ENCODE measurements at regions not wholly inside any gene's neighbourhood (a gene's known extent, or its start where the extent isn't known, plus 50 kb on each side); places are given as distances from the start of the nearest gene placed in this dataset.

DNA sequence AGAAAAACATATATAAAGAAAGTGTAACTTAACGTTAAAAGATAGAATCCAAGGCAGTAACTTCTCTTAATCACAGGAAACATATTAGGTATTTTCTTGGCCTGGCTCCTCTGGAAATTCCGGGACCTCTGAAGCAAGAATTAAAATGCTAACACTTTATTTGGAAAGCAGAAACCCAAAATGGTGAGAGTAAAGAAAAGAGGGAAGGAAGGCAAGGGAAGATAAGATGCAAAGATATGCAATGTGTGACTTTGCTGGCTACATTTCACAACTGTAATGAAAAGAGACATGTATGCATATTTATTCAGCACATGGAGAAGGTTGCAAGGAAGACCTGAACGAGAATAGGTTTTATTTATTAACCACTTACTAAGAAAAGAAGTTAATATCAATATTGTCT is 372.5 kb downstream of the TBL1XR1 start:
- no peaks in the 10 kb centered on the region for H3K9me3 ChIP-seq (replicated peaks in 1 of 3)
- DNase-seq, result no peak
- no peak overlapping the region for H3K4me3 ChIP-seq
- H3K36me3 ChIP-seq (replicated peaks in 1 of 2), result no peaks in the 10 kb centered on the region
- TF ChIP-seq, protein P1, sequence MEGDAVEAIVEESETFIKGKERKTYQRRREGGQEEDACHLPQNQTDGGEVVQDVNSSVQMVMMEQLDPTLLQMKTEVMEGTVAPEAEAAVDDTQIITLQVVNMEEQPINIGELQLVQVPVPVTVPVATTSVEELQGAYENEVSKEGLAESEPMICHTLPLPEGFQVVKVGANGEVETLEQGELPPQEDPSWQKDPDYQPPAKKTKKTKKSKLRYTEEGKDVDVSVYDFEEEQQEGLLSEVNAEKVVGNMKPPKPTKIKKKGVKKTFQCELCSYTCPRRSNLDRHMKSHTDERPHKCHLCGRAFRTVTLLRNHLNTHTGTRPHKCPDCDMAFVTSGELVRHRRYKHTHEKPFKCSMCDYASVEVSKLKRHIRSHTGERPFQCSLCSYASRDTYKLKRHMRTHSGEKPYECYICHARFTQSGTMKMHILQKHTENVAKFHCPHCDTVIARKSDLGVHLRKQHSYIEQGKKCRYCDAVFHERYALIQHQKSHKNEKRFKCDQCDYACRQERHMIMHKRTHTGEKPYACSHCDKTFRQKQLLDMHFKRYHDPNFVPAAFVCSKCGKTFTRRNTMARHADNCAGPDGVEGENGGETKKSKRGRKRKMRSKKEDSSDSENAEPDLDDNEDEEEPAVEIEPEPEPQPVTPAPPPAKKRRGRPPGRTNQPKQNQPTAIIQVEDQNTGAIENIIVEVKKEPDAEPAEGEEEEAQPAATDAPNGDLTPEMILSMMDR (IDR thresholded peaks at IDR 0.05), result no peak
- TF ChIP-seq POLR2A (IDR thresholded peaks at IDR 0.05), result no peak
- intact Hi-C loops (cut with DNase I), result no loop called here
- H3K27me3 ChIP-seq, result no peaks in the 10 kb centered on the region
- H3K27ac ChIP-seq, result no peak overlapping the region
- 28 to 51% (median 39%) methylated on average over 3 of the region's 3 CpGs for WGBS, 4 donors
- no peaks in the 10 kb centered on the region for H3K4me1 ChIP-seq (replicated peaks in 1 of 2)

DNA sequence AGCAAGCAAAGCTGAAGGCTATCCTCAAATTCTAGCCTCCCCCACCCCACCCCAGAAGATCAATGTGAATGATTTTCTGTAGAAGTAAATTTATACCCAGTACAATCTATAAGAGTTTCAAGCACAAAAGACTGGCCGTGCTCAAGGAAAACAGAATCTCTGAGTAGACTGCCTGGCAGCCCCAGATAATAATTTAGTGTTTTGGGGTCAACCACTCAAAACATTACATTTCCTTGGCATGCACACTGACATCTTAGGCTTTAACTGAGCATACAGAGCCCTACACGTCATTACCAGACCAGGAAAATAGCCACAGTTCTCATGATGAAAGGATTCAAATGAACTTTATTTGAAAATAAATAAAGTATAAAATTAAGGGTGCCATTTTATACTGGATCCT is 376.5 kb downstream of the TBL1XR1 start:
- Histone ChIP-seq H3K4me1 (replicated peaks in 1 of 2) (no peaks in the 10 kb centered on the region), H3K36me3 (replicated peaks in 1 of 2) (no peaks in the 10 kb centered on the region), H3K9me3 (replicated peaks in 1 of 3) (no peaks in the 10 kb centered on the region), H3K27ac (no peak overlapping the region), H3K27me3 (no peaks in the 10 kb centered on the region), H3K4me3 (no peak overlapping the region)
- WGBS, 4 donors, result 33 to 47% (median 46%) methylated on average over 2 of the region's 2 CpGs
- intact Hi-C loops (cut with DNase I), result no loop called here
- no peak for DNase-seq
- TF ChIP-seq POLR2A (IDR thresholded peaks at IDR 0.05), result no peak
- TF ChIP-seq, protein P1 (IDR thresholded peaks at IDR 0.05), result no peak

DNA sequence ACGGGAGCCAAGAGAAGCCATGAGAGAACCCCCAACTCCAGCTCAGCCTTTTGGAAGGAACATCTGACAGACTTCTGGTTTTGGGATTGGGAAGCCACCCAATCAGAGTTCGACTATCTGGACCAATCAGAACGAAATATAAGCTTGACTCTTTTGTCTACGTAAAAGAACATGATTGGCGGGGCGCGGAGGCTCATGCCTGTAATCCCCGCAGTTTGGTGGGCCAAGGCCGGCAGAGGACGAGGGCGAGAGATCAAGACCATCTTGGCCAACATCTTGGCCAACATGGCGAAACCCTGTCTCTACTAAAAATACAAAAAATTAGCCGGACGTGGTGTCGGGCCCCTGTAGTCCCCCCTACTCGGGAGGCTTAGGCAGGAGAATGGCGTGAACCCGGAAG is 380.3 kb downstream of the TBL1XR1 start:
- Histone ChIP-seq H3K4me1 (replicated peaks in 1 of 2) (no peaks in the 10 kb centered on the region), H3K27ac (no peak overlapping the region), H3K27me3 (no peaks in the 10 kb centered on the region), H3K4me3 (no peak overlapping the region), H3K36me3 (replicated peaks in 1 of 2) (no peaks in the 10 kb centered on the region), H3K9me3 (replicated peaks in 1 of 3) (no peaks in the 10 kb centered on the region)
- 84 to 91% (median 85%) methylated on average over 18 of the region's 18 CpGs for WGBS, 4 donors
- TF ChIP-seq POLR2A (IDR thresholded peaks at IDR 0.05), result no peak
- TF ChIP-seq, protein P1 (IDR thresholded peaks at IDR 0.05), result no peak
- no peak for DNase-seq
- intact Hi-C loops (cut with DNase I), result no loop called here

DNA sequence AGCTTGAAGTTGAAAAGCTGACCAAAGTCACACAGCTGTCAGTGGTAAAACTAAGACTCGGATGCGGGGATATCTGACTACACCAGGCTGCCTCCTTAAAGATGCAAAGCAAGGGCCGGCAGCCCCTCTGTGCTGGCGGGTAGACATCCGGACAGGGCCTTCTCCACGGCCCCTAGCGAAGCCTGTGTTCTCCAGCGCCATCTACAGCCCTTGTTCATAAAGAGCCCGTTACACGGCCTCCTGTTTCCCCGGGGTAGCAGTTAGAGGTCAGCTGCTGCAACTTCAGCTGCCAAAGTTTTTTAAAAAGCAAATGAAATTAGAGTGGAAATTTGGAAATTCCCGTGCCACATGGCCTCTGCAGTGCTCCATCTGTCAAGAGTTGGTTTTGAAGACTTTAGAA is 383.0 kb downstream of the TBL1XR1 start:
- H3K4me1 ChIP-seq (replicated peaks in 1 of 2), result no peaks in the 10 kb centered on the region
- no peaks in the 10 kb centered on the region for H3K9me3 ChIP-seq (replicated peaks in 1 of 3)
- intact Hi-C loops (cut with DNase I), result no loop called here
- no peaks in the 10 kb centered on the region for H3K36me3 ChIP-seq (replicated peaks in 1 of 2)
- no peak for TF ChIP-seq POLR2A (IDR thresholded peaks at IDR 0.05)
- TF ChIP-seq, protein P1 (IDR thresholded peaks at IDR 0.05), result peak in 5 of 6 experiments; percentile 26 to 53 (median 39)
- no peak overlapping the region for H3K4me3 ChIP-seq
- H3K27ac ChIP-seq, result no peak overlapping the region
- 5 to 16% (median 11%) methylated on average over 12 of the region's 12 CpGs for WGBS, 4 donors
- H3K27me3 ChIP-seq, result no peaks in the 10 kb centered on the region
- peak; percentile 41 to 63 (median 49) for DNase-seq
